GM23248 (cell line): ENCODE measurements at regions not wholly inside any gene's neighbourhood (a gene's known extent, or its start where the extent isn't known, plus 50 kb on each side); places are given as distances from the start of the nearest gene placed in this dataset.

ENCODE experiments used
- DNase-seq: peaks from one replicate; pipeline ENCODE4 v3.0.0-alpha.2; 2015
- H2AFZ ChIP-seq: fragments of 200-600 bp; sonication (generic); 2 replicates; pipeline ENCODE4 v1.6.1; 2016; ENCODE audit warnings: antibody characterized with exemption
- H3F3A ChIP-seq: fragments of 200-600 bp; sonication (generic); 2 replicates; pipeline ENCODE4 v1.6.1; 2016; ENCODE audit warnings: mild to moderate bottlenecking, antibody characterized with exemption, mixed run types; ENCODE audit not compliant: insufficient read depth
- H3K27ac ChIP-seq: fragments of 200-600 bp; sonication (generic); 2 replicates; pipeline ENCODE4 v1.5.1; 2016; ENCODE audit warnings: mild to moderate bottlenecking
- H3K27me3 ChIP-seq: fragments of 200-600 bp; sonication (generic); replicated peaks from 2 replicates; pipeline ENCODE4 v1.6.1; 2016; ENCODE audit warnings: mild to moderate bottlenecking; ENCODE audit not compliant: insufficient read depth
- H3K36me3 ChIP-seq: fragments of 200-600 bp; sonication (generic); 2 replicates; pipeline ENCODE4 v1.6.1; 2016; ENCODE audit warnings: low read depth, mild to moderate bottlenecking
- H3K4me1 ChIP-seq: fragments of 200-600 bp; sonication (generic); 2 replicates; pipeline ENCODE4 v1.6.1; 2016; ENCODE audit warnings: mild to moderate bottlenecking; ENCODE audit not compliant: insufficient read depth
- H3K4me2 ChIP-seq: fragments of 200-600 bp; sonication (generic); one replicate; pipeline ENCODE4 v1.6.1; 2016; ENCODE audit warnings: mild to moderate bottlenecking; ENCODE audit not compliant: unreplicated experiment
- H3K4me3 ChIP-seq: fragments of 200-600 bp; sonication (generic); 2 replicates; pipeline ENCODE4 v1.5.1; 2016; ENCODE audit warnings: mild to moderate bottlenecking
- H3K79me2 ChIP-seq: fragments of 200-600 bp; sonication (generic); 2 replicates; pipeline ENCODE4 v1.6.1; 2016; ENCODE audit warnings: mild to moderate bottlenecking; ENCODE audit not compliant: insufficient read depth
- H3K9ac ChIP-seq: fragments of 200-600 bp; sonication (generic); 2 replicates; pipeline ENCODE4 v1.6.1; 2016; ENCODE audit warnings: mild to moderate bottlenecking
- H3K9me2 ChIP-seq: fragments of 200-600 bp; sonication (generic); 2 replicates; pipeline ENCODE4 v1.6.1; 2016; ENCODE audit warnings: mixed run types, mild to moderate bottlenecking, moderate library complexity; ENCODE audit not compliant: insufficient read depth
- H3K9me3 ChIP-seq: fragments of 200-600 bp; sonication (generic); one replicate; pipeline ENCODE4 v1.6.1; 2017; ENCODE audit warnings: low read depth
- H4K20me1 ChIP-seq: fragments of 200-600 bp; sonication (generic); 2 replicates; pipeline ENCODE4 v1.6.0; 2016; ENCODE audit not compliant: insufficient read depth
- EZH2 ChIP-seq: fragments of 200-600 bp; sonication (generic); IDR thresholded peaks from 2 replicates; pipeline ENCODE4 v1.6.1; 2018; ENCODE audit warnings: antibody characterized with exemption, mild to moderate bottlenecking; ENCODE audit not compliant: insufficient read depth, poor library complexity, severe bottlenecking
- EZH2phosphoT487 ChIP-seq: fragments of 200-600 bp; sonication (generic); IDR thresholded peaks from 2 replicates; pipeline ENCODE4 v1.6.1; 2018; ENCODE audit warnings: antibody characterized with exemption, moderate library complexity, mild to moderate bottlenecking, low read depth; ENCODE audit not compliant: insufficient read depth
- WGBS, 2 experiments: methylation state at CpG; one replicate each; pipeline ENCODE4 v1.1.6; 2015 to 2017; ENCODE audit warnings: low lambda C conversion rate in 2 of 2, low coverage in 1 of 2; ENCODE audit errors: missing lambda C conversion rate in 2 of 2; 5-methylcytosine and 5-hydroxymethylcytosine counted together
- in situ Hi-C: fragments of 300-500 bp; cut with MboI; formaldehyde crosslinking; loops from 2 replicates; pipeline ENCODE4 v1.15.0; 2020

- Histone ChIP-seq H3K9ac (no peak overlapping the region), H3K4me1 (no peaks in the 10 kb centered on the region), H3K4me2 (no peak overlapping the region), H3K36me3 (no peaks in the 10 kb centered on the region), H3K27ac (no peak overlapping the region), H3K9me3 (no peaks in the 10 kb centered on the region), H3K27me3 (no peaks in the 10 kb centered on the region), H3K9me2 (no peaks in the 10 kb centered on the region), H4K20me1 (no peaks in the 10 kb centered on the region), H3K4me3 (no peak overlapping the region), H2AFZ (no peak overlapping the region), H3K79me2 (no peaks in the 10 kb centered on the region), H3F3A (no peaks in the 10 kb centered on the region)
- WGBS, 2 experiments: 9 to 15% methylated on average over 1 of the region's 1 CpG
- in situ Hi-C loops: no loop called here
- no peak for TF ChIP-seq EZH2
- DNase-seq: no peak
Observed at GRCh38 chr15:46701346-46701745, 1016.0 kb upstream of the SEMA6D start.

GRCh38 chr15:46701896-46702295, 1015.4 kb upstream of the SEMA6D start:
- Histone ChIP-seq H3K9me3 (no peaks in the 10 kb centered on the region), H2AFZ (no peak overlapping the region), H4K20me1 (no peaks in the 10 kb centered on the region), H3K4me2 (no peak overlapping the region), H3K4me3 (no peak overlapping the region), H3K27ac (no peak overlapping the region), H3K79me2 (no peaks in the 10 kb centered on the region), H3K4me1 (no peaks in the 10 kb centered on the region), H3K36me3 (no peaks in the 10 kb centered on the region), H3F3A (no peaks in the 10 kb centered on the region), H3K27me3 (no peaks in the 10 kb centered on the region), H3K9ac (no peak overlapping the region), H3K9me2 (no peaks in the 10 kb centered on the region)
- no peak for DNase-seq
- 9 to 14% methylated on average over 4 of the region's 4 CpGs for WGBS, 2 experiments
- TF ChIP-seq EZH2: no peak
- TF ChIP-seq EZH2phosphoT487: no peak
- in situ Hi-C loops: no loop called here

- H3K9me3 ChIP-seq: no peaks in the 10 kb centered on the region
- H4K20me1 ChIP-seq: no peaks in the 10 kb centered on the region
- H3F3A ChIP-seq: no peaks in the 10 kb centered on the region
- H3K4me3 ChIP-seq: no peak overlapping the region
- in situ Hi-C loops: no loop called here
- no peaks in the 10 kb centered on the region for H3K27me3 ChIP-seq
- no peaks in the 10 kb centered on the region for H3K79me2 ChIP-seq
- H3K36me3 ChIP-seq: no peaks in the 10 kb centered on the region
- no peak overlapping the region for H3K4me2 ChIP-seq
- TF ChIP-seq EZH2: no peak
- no peak for TF ChIP-seq EZH2phosphoT487
- H3K9ac ChIP-seq: no peak overlapping the region
- no peaks in the 10 kb centered on the region for H3K4me1 ChIP-seq
- WGBS, 2 experiments: 4 to 8% methylated on average over 9 of the region's 9 CpGs
- H2AFZ ChIP-seq: no peak overlapping the region
- no peak overlapping the region for H3K27ac ChIP-seq
- DNase-seq: no peak
- no peaks in the 10 kb centered on the region for H3K9me2 ChIP-seq
Observed at GRCh38 chr15:46703020-46703861, 1014.1 kb upstream of the SEMA6D start.

- WGBS, 2 experiments: 14 to 20% methylated on average over 2 of the region's 2 CpGs
- DNase-seq: no peak
- H3K27me3 ChIP-seq: no peaks in the 10 kb centered on the region
- in situ Hi-C loops: no loop called here
- no peak overlapping the region for H3K27ac ChIP-seq
- peaks cover 6% of the 10 kb centered on the region for H3K9me3 ChIP-seq
- TF ChIP-seq EZH2: no peak
- TF ChIP-seq EZH2phosphoT487: no peak
- no peaks in the 10 kb centered on the region for H3F3A ChIP-seq
- no peaks in the 10 kb centered on the region for H3K36me3 ChIP-seq
- H3K4me2 ChIP-seq: no peak overlapping the region
- H3K9ac ChIP-seq: no peak overlapping the region
- no peaks in the 10 kb centered on the region for H3K79me2 ChIP-seq
- no peaks in the 10 kb centered on the region for H4K20me1 ChIP-seq
- no peaks in the 10 kb centered on the region for H3K9me2 ChIP-seq
- H3K4me1 ChIP-seq: no peaks in the 10 kb centered on the region
- H2AFZ ChIP-seq: no peak overlapping the region
- H3K4me3 ChIP-seq: no peak overlapping the region
Observed at GRCh38 chr15:46703871-46704637, 1013.3 kb upstream of the SEMA6D start.
